HFFc6 (cell line): ENCODE measurements at regions not wholly inside any gene's neighbourhood (a gene's known extent, or its start where the extent isn't known, plus 50 kb on each side); places are given as distances from the start of the nearest gene placed in this dataset.

Source experiments
- DNase-seq: peaks from one replicate; pipeline ENCODE4 v3.0.0-alpha.2; 2018
- H3K27ac Mint-ChIP-seq: 2 replicates; pipeline ENCODE4 v1.8.0; 2020; ENCODE audit warnings: mild to moderate bottlenecking, mixed read lengths
- H3K27me3 Mint-ChIP-seq: 2 replicates; pipeline ENCODE4 v1.8.0; 2021; ENCODE audit warnings: mild to moderate bottlenecking, moderate library complexity, mixed read lengths; ENCODE audit not compliant: insufficient read depth
- H3K36me3 Mint-ChIP-seq: 2 replicates; pipeline ENCODE4 v1.8.0; 2021; ENCODE audit warnings: low read depth, mixed read lengths
- H3K4me1 Mint-ChIP-seq: 2 replicates; pipeline ENCODE4 v1.8.0; 2020; ENCODE audit warnings: low read depth, mixed read lengths
- H3K4me3 Mint-ChIP-seq: 2 replicates; pipeline ENCODE4 v1.8.0; 2020; ENCODE audit warnings: mild to moderate bottlenecking, moderate library complexity, mixed read lengths
- H3K9me3 Mint-ChIP-seq: 2 replicates; pipeline ENCODE4 v1.8.0; 2020; ENCODE audit warnings: mild to moderate bottlenecking, mixed read lengths
- TF ChIP-seq, protein P1 (sequence below): fragments of 200-600 bp; sonication (generic); IDR thresholded peaks from 2 replicates; pipeline ENCODE4 v1.5.0; 2021; ENCODE audit warnings: antibody characterized with exemption, mild to moderate bottlenecking

DNA sequence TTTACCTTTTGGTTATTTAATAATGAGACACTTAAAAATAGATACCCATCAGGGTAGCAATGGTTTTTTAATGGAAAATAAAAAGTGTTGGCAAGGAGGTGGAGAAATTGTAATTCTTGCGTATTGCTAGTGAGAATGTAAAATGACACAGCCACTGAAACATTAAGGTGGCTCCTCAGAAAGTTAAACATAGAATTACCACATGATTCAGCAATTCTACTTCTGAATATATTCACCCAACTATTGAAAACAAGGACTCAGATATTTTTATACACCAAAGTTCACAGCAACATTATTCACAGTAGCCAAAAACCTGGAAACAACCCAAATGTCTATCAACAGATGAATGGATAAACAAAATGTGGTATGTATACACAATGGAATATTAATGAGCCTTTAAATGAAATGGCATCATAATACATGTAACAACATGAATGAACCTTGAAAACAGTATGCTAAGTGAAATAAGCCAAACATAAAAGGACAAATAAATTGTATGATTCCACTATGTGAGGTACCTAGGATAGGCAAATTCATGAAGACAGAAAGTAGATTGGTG lies 163.5 kb downstream of the IMPG2 start:
- H3K36me3 Mint-ChIP-seq: no peaks in the 10 kb centered on the region
- H3K4me1 Mint-ChIP-seq: peaks cover 11% of the 10 kb centered on the region
- DNase-seq: no peak

DNA sequence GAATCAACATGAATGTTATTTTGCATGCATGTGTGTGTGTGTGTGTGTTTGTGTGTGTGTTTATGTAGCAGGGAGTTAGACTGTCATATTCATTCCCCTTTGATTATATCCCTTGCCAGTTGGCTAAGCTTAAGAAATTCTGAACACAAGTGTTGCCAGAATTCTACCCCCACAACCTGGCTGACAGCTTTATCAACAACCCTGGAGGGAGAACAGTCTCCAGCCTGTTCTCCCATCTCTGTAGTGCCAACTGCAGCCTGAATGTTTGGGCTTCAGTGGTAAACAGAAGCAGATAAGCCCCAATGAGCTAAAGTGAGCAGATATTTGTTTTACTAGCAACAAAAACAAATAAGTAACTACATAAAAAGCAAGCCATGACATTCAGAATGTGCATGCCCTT lies 162.6 kb upstream of the ABI3BP start:
- peaks cover 13% of the 10 kb centered on the region for H3K4me1 Mint-ChIP-seq
- H3K27ac Mint-ChIP-seq: no peak overlapping the region
- H3K4me3 Mint-ChIP-seq: no peak overlapping the region
- H3K36me3 Mint-ChIP-seq: no peaks in the 10 kb centered on the region
- no peak for DNase-seq
- H3K27me3 Mint-ChIP-seq: no peaks in the 10 kb centered on the region
- H3K9me3 Mint-ChIP-seq: no peaks in the 10 kb centered on the region
- TF ChIP-seq, protein P1, sequence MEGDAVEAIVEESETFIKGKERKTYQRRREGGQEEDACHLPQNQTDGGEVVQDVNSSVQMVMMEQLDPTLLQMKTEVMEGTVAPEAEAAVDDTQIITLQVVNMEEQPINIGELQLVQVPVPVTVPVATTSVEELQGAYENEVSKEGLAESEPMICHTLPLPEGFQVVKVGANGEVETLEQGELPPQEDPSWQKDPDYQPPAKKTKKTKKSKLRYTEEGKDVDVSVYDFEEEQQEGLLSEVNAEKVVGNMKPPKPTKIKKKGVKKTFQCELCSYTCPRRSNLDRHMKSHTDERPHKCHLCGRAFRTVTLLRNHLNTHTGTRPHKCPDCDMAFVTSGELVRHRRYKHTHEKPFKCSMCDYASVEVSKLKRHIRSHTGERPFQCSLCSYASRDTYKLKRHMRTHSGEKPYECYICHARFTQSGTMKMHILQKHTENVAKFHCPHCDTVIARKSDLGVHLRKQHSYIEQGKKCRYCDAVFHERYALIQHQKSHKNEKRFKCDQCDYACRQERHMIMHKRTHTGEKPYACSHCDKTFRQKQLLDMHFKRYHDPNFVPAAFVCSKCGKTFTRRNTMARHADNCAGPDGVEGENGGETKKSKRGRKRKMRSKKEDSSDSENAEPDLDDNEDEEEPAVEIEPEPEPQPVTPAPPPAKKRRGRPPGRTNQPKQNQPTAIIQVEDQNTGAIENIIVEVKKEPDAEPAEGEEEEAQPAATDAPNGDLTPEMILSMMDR: no peak

More for the DNA sequence above, 163.5 kb downstream of the IMPG2 start:
- no peaks in the 10 kb centered on the region for H3K9me3 Mint-ChIP-seq
- no peak overlapping the region for H3K4me3 Mint-ChIP-seq
- no peaks in the 10 kb centered on the region; the same call in 1 of the 2 replicates for H3K27me3 Mint-ChIP-seq
- TF ChIP-seq, protein P1: no peak
- no peak overlapping the region for H3K27ac Mint-ChIP-seq

DNA sequence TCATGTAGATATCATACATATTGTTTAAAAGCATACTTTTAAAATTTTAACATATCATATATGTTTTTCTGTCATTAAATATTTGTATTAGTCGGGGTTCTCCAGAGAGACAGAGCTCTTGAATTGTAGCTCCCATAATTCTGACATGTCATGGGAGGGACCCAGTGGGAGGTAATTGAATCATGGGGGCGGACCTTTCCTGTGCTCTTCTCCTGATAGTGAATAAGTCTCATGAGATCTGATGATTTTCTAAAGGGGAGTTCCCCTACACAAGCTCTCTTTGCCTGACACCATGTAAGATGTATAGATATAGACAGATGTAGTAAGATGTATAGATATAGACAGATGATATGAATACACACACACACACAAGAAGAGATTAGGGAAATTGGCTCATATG lies 161.2 kb upstream of the ABI3BP start:
- no peak overlapping the region for H3K27ac Mint-ChIP-seq
- H3K27me3 Mint-ChIP-seq: no peaks in the 10 kb centered on the region
- peaks cover 6% of the 10 kb centered on the region; the same call in 1 of the 2 replicates for H3K4me1 Mint-ChIP-seq
- H3K4me3 Mint-ChIP-seq: no peak overlapping the region
- TF ChIP-seq, protein P1: no peak
- H3K9me3 Mint-ChIP-seq: no peaks in the 10 kb centered on the region
- no peak for DNase-seq
- H3K36me3 Mint-ChIP-seq: no peaks in the 10 kb centered on the region

DNA sequence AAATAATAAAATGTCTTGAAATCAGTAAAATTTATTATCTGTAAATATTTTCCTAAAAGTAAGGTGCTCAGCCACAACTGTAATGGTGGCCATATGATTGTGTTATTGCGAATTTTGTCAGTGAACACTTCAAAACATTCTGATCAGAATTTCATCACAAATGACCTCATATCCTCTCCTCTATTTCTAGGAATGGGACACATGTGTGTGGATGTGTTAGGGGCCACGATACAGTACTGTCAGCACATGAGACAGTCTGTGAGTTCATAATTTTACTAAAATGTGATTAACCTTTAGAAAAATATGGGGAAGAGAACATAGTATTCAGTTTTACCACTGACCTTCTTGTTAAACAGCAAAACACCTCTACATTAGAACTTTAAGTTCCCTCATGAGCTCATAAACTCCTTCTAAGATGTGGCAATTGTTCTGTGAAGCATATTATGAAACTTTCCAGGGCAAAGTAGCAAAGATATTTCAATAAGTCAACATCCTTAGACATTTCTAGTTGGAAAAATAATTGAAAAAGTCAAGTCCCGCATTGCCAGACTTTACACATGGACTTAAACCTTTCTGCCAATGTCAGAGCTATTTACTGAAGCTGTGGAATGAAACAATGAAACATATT lies 158.2 kb upstream of the ABI3BP start:
- no peak for DNase-seq
- Mint-ChIP-seq H3K27me3 (no peaks in the 10 kb centered on the region; the same call in 1 of the 2 replicates), H3K9me3 (no peaks in the 10 kb centered on the region), H3K27ac (no peak overlapping the region), H3K36me3 (no peaks in the 10 kb centered on the region), H3K4me1 (peaks cover 6% of the 10 kb centered on the region; the same call in 1 of the 2 replicates), H3K4me3 (no peak overlapping the region)
- TF ChIP-seq, protein P1: no peak

DNA sequence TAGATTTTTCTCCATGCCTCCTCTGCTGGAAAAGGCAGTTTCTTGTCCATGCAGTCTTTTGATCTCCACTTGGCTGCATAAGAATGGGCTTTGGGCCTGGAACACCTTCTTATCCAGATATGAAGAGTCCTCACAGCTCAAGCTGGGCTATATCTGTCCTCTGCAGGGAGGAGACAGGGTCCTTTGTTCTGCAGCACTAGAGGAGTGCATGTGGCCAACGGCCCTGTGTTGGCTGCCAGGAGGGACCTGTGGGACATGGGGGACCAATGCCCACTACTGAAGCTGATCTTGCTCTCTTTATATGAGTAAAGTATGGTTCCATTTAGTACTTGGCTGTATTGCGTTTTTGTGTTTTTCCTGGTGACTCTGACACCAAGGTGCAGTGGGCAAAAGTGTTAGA lies 157.3 kb upstream of the ABI3BP start:
- H3K9me3 Mint-ChIP-seq: no peaks in the 10 kb centered on the region
- H3K4me3 Mint-ChIP-seq: no peak overlapping the region
- H3K4me1 Mint-ChIP-seq: peaks cover 6% of the 10 kb centered on the region; the same call in 1 of the 2 replicates
- H3K36me3 Mint-ChIP-seq: no peaks in the 10 kb centered on the region
- H3K27me3 Mint-ChIP-seq: no peaks in the 10 kb centered on the region; the same call in 1 of the 2 replicates
- no peak overlapping the region for H3K27ac Mint-ChIP-seq
- TF ChIP-seq, protein P1: no peak
- DNase-seq: no peak
